ENCODE measurements at regions not wholly inside any gene's neighbourhood (a gene's known extent, or its start where the extent isn't known, plus 50 kb on each side); places are given as distances from the start of the nearest gene placed in this dataset.
"Not testable (repeated sequence)": the region's sequence is repeated elsewhere in the genome, so short reads cannot be mapped to it uniquely, and the experiment has no call there.

GRCh38 chr1:30533141-30533540 lies 190.2 kb downstream of the MATN1 start:
- no peak for DNase-seq (ENCODE audit: low read depth, low spot score)

DNA sequence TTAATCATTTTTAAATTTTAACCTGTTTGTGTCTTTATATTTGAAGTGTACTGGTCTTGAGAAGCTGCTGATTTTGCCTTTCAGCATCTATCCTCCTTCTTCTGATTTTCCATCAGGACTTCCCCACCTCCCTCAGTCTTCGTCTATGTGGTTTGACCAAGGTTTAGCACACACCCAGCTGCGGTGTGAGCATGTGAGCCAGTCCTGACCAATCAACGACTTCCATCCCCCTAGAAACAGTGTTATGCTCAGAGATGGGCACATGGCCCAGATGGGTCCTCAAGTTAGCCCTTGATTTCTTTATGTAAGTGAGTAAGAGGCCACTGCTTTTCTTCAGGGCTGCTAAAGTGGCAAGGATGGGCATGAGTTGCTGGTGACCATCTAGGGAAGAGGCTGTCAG lies 190.8 kb downstream of the MATN1 start:
- DNase-seq (ENCODE audit: low read depth, low spot score), result no peak

DNA sequence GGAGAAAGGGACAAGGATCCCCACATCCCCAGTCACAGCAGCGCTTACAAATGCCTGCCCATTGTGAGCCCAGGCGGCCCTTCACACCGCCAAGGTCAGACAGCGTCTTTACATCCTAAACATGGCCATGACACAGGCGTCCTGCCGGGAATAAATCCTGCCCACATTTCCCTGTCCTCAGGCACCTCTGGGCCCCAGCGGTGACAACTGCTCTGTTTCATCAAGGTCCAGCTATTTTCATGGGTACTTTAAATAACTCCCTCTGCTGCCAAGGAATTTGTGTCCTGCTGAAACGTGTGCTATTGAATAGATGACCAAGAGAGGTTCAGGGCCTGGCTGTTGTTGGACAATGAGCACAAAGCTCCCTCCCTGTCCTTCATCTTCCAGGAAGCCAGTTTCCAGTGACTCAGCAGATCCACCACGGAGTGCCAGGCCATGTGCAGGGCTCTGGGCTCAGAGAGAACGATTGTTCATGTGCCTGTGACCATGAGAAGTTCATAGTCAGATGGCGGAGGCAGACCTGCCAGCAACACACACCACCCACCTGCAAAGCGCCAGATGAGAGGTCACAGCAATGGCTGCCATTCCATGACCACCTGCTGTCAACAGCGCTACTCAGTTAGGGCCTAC lies 195.8 kb downstream of the MATN1 start:
- no peak for DNase-seq (ENCODE audit: low read depth, low spot score)

DNA sequence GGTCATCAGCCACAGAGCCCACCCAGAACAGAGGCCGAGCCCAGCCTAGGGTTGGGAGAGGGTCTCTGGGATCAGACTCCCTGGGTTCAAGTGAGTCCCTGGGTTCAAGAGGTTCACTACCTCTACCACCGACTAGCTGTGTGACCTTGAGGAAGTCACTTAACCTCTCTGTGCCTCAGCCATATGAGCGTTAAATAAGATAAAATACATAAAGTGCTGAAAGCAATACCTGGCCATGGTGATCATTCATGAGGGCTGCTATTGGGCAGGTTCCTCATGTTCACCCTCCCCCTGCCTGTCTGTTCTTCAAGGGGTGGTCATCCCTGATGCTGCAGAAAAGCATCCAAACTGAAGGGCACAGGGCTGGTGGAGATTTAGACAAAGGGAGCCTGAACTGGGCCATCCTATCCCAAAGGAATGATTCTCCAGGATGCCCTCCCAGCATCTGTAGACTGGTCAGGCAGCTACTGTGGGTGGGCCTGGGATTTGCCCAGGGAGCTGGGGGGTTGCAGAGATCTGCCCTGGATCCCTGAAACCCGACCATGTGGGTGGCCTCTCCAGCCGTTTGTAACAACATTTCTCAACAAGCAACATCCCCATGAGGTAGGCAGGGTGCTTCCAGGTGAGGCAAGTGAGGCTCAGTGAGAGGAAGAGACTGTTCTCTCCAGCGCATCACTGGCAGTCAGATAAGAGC lies 196.6 kb downstream of the MATN1 start:
- no peak for DNase-seq (ENCODE audit: low read depth, low spot score)

GRCh38 chr1:30525971-30526651 lies 197.3 kb downstream of the MATN1 start:
- peak; percentile 51 for DNase-seq (ENCODE audit: low read depth, low spot score)

DNA sequence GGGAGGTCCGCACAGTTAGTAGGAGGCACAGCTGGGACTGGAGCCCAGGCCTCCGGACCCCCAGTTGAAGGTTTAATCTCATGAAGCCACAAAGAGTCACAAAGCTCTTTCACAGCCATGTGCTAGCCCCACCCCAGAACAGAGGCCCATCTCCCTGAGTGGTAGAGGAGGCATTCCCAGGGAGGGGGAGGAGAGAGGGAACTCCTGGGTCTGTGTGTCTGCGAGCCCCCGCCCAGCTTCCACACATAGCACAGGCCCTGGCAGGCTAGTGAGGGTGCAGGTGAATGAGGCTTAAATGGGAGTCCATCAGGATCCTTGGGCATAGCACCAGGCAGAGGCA lies 197.8 kb downstream of the MATN1 start:
- DNase-seq (ENCODE audit: low read depth, low spot score), result no peak

GRCh38 chr1:30524840-30525617 lies 198.4 kb downstream of the MATN1 start:
- DNase-seq (ENCODE audit: low read depth, low spot score), result no peak

- not testable (repeated sequence) for DNase-seq (ENCODE audit: low read depth, low spot score)
Observed at GRCh38 chr1:30524025-30524555, 199.3 kb downstream of the MATN1 start.

DNA sequence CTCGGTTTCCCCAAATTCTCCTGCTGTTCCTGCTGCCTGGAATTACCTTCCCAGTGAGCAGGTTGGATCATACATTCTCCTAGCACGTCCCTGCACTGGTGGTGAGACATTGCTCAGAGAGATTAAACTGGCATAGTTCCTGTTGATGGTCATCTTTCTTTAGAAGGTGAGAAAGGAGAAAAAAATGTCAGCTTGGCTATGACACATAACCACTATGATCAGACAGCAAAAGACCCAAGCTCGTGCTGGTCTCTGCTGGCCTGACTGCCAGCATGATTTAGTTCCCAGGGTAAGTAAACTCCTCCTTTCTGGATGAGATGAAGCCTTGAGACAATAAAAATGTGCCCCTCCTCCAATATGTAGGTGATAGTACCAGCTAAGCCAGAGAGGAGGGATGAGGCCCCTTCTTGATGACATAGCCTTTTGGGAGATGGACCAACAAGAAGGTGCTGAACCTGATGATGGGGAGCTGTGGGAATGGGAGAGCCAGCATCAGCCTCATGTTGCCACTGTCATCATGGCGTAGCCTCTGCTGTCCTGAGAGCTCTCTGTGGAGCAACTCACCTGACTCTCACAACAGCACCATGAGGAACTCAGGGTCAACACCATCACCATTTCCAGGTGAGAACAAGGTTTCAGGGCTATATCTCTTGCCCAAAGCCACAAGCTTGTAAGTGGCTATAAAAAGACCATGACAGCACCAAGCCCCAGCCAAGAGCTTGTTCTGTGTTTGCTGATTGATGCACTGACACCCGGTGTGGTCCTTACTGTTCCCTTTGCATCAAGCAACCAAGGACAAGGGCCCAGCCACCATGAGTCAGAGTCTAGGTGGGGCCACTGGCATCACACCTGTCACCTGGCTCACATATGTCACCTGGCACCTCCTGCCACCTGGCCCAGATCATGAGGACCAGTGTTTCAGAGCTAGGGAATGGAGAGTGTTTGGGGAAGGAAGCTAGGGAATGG lies 200.0 kb downstream of the MATN1 start:
- DNase-seq (ENCODE audit: low read depth, low spot score), result no peak

DNA sequence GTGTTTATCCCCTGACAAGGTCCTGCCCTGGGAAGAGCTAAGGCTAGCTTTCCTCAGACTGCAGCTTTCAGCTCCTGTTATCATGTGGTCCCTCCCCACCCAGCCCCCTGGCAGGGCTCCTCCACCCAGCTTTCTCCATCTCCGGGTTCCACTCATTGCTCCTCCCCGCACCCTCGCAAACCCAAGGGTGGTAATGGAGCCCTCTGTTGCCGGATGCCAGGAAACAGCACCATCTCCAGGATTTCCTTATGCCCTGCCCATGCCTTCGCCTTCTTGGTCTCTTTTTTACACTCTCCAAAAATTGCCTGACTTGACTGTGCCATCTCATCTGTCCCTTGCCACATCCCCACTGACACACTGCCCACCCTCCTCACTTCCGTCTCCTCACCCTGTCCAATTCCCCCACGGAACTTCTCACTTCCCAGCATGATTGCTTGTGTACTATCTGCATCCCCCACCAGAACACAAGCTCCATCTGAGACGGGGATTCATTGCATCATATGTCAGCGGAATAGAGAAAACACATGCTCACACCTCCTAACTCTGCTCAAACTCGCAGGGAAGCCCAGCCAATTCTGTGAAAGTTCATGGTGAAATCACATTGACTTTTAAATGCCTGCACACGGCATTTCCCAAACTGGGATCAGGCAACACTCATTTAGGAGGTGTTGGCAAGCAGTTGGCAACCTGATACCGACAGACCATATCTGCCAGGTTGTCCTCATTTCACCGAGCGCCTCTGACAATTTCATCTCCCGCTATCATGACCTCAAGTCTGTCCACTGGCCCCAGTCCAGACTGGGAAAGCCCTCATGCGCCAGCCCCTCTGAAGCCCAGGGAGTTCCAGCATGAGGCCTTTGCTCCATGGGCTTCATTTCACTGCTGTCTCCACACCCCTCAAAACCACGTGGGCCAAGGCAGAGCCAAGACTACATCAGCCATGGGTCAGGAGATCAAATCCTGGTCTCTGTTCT lies 201.1 kb downstream of the MATN1 start:
- DNase-seq (ENCODE audit: low read depth, low spot score), result no peak

DNA sequence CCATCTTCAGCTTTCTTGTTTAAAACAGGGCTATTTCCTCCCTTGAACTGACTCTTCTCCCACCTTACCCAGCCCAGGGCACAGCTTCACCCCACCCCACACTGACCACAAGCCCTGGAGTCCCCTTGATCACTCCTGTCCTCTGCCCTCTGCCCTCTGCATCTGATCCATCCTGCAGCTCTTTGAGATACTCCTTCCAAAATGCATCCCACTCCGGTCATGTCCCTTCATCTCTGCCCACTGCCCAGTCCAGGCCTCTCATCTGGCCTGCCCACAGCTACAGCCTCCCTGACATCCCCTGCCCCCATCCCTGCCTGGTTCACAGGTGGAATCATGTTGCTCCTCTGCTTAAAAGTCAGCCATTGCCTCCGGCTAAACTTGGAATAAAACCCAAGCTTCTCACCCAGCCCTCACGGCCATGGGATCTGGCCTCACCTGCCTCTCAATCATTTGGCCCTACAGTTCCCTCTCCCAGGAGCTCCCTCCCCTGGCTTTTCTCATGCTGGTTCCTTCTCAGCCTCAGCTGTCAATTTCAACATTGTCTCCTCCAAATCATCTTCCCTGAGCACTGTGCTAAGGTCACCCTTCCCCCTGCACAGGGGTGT lies 202.0 kb downstream of the MATN1 start:
- peak; percentile 35 for DNase-seq (ENCODE audit: low read depth, low spot score)

- DNase-seq (ENCODE audit: low read depth, low spot score), result no peak
Observed at GRCh38 chr1:30520476-30520875, 202.9 kb downstream of the MATN1 start.

- DNase-seq (ENCODE audit: low read depth, low spot score), result no peak
Observed at GRCh38 chr1:30519201-30519763, 204.1 kb downstream of the MATN1 start.

DNA sequence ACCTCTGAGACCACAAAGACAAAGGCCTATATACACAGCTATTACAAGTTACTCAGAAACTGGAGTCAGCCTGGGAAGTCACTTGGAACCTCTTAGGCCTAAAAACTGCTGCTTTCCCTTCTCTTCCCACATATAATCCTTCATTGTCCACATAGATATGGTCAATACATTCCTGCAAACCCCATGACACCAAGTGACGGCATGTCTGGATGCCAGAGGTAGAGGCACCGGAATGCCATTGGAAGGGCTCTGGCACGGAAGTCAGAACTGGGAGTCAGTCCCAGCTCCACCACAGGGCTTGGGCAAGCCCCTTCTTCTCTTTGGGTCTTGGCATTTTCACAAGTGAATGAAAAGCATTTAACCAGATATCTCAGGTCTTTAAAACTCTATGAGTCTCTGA lies 204.7 kb downstream of the MATN1 start:
- DNase-seq (ENCODE audit: low read depth, low spot score), result no peak

DNA sequence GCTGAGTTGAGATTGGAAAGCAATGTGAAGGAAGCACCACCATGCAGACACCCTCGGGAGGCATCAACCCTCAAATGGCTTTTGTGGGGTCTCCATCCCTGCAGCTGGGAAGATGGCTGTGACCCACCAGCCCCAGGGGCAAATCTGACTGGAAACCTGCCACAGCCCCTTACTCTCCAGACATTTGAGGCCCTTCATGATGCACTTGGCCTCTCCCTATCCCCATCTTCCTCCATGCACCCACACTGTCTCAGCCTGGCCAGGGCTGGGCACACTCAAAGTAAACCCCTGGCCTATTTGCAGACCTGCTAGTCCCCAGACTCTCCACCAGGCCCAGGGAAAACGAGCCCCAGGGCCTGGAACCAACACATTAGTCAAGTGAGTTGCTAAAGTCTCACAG lies 205.2 kb downstream of the MATN1 start:
- no peak for DNase-seq (ENCODE audit: low read depth, low spot score)

- DNase-seq (ENCODE audit: low read depth, low spot score), result not testable (repeated sequence)
Observed at GRCh38 chr1:30517666-30518065, 205.7 kb downstream of the MATN1 start.

GRCh38 chr1:30517241-30517640 lies 206.1 kb downstream of the MATN1 start:
- not testable (repeated sequence) for DNase-seq (ENCODE audit: low read depth, low spot score)

- no peak for DNase-seq (ENCODE audit: low read depth, low spot score)
Observed at GRCh38 chr1:30516485-30516858, 206.9 kb downstream of the MATN1 start.
